BJ (cell line): ENCODE measurements at regions not wholly inside any gene's neighbourhood (a gene's known extent, or its start where the extent isn't known, plus 50 kb on each side); places are given as distances from the start of the nearest gene placed in this dataset.

Experiments
- CTCF ChIA-PET: fragments of 350-600 bp; formaldehyde crosslinking; extraction: SDS; loops from one replicate; lab custom pipeline; 2021; ENCODE audit warnings: antibody characterized with exemption, inconsistent platforms; lab: Yijun Ruan, JAX
- POLR2A ChIA-PET: fragments of 300-600 bp; sonication (Branson Sonifier 250); formaldehyde crosslinking; extraction: SDS; loops from one replicate; lab custom pipeline; 2021; ENCODE audit warnings: antibody characterized with exemption; lab: Charles Lee
- DNase-seq: peaks from one replicate; pipeline ENCODE4 v3.0.0-alpha.2; 2011; ENCODE audit warnings: low read depth
- H3K27me3 ChIP-seq: 2 replicates; pipeline ENCODE4 v1.6.0; 2011; ENCODE audit warnings: low read length; ENCODE audit not compliant: control insufficient read depth, insufficient read depth
- H3K36me3 ChIP-seq: 2 replicates; pipeline ENCODE4 v1.5.1; 2011; ENCODE audit warnings: low read length; ENCODE audit not compliant: control insufficient read depth, insufficient read depth
- H3K4me3 ChIP-seq: 2 replicates; pipeline ENCODE4 v1.5.1; 2011; ENCODE audit warnings: low read depth, mild to moderate bottlenecking, control low read depth, low read length
- TF ChIP-seq, protein P1 (sequence below): IDR thresholded peaks from 2 replicates; pipeline ENCODE4 v1.5.1; 2011; ENCODE audit warnings: low read depth, mild to moderate bottlenecking, control low read depth, inconsistent platforms, low read length, moderate library complexity; ENCODE audit not compliant: insufficient read depth

DNA sequence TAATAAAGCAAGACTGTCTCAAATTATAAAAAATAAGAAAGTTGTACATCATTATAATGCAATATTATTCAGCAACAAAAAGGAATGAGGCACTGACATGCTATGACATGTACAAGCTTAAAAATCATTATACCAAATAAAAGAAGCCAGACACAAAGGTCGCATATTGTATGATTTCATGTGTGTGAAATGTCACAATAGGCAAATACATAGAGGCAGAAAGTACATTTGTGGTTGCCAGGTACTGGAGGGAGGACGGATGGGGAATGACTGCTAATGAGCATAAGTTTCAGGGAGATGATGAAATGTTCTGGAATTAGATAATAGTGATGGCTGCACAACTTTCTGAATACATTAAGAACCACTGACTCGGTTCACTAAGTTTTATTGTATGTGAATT, 73.6 kb upstream of the NBPF3 start:
- TF ChIP-seq, protein P1, sequence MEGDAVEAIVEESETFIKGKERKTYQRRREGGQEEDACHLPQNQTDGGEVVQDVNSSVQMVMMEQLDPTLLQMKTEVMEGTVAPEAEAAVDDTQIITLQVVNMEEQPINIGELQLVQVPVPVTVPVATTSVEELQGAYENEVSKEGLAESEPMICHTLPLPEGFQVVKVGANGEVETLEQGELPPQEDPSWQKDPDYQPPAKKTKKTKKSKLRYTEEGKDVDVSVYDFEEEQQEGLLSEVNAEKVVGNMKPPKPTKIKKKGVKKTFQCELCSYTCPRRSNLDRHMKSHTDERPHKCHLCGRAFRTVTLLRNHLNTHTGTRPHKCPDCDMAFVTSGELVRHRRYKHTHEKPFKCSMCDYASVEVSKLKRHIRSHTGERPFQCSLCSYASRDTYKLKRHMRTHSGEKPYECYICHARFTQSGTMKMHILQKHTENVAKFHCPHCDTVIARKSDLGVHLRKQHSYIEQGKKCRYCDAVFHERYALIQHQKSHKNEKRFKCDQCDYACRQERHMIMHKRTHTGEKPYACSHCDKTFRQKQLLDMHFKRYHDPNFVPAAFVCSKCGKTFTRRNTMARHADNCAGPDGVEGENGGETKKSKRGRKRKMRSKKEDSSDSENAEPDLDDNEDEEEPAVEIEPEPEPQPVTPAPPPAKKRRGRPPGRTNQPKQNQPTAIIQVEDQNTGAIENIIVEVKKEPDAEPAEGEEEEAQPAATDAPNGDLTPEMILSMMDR, result no peak
- POLR2A ChIA-PET, result no interaction called here
- no peaks in the 10 kb centered on the region for H3K27me3 ChIP-seq
- no peak for DNase-seq
- no peak overlapping the region for H3K4me3 ChIP-seq
- H3K36me3 ChIP-seq, result no peaks in the 10 kb centered on the region
- CTCF ChIA-PET, result interaction anchor here (0.8 to 5.7 kb wide), 14 partner anchors 10 to 670 kb away, joined by 3 to 178 read pairs (median 4); no protein-coding TSS in a partner anchor

DNA sequence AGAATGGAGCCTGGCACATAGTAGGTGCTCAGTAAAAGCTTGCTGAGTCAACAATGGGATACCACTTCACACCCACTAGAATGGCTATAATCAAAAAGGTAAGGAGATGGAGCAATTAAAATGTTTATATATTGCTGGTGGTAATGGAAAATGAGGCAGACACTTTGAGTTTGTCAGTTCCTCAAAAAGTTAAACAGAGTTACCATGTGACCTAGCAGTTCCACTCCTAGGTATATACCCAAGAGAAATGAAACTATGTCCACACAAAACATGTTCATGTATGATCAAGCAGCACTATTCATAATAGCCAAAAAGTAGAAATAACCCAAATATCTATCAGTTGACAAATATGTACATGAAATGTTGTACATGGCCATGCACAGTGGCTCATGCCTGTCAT, 74.8 kb upstream of the ECE1 start:
- no peak overlapping the region for H3K4me3 ChIP-seq
- no peaks in the 10 kb centered on the region for H3K27me3 ChIP-seq
- no peak for DNase-seq
- no peaks in the 10 kb centered on the region for H3K36me3 ChIP-seq
- ChIA-PET CTCF (interaction anchor here (0.6 to 3.0 kb wide), 8 partner anchors 12 to 249 kb away, joined by 3 to 12 read pairs (median 4); no protein-coding TSS in a partner anchor), POLR2A (no interaction called here)
- TF ChIP-seq, protein P1, result no peak

DNA sequence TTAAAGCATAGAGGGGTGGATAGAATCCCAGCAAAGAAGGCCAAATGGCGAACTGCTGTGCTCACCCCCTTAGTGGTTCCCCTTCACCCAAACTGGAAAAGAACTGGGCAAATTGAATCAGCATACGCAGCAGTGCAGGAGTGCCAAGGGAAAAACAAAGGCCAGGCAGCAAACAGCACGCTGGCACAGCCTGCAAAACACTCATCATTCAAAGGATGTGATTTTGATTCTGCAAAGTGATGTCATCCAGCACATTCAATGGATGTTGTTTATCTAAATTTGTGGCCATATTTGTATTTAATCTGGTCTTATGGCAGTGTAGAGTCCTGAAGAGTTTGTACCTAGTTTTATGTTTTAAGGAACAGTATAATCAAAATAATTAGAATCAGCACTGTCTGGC, 71.8 kb upstream of the ECE1 start:
- POLR2A ChIA-PET, result no interaction called here
- TF ChIP-seq, protein P1, result no peak
- CTCF ChIA-PET, result interaction anchor here (2.0 to 2.4 kb wide), 2 partner anchors 107 to 130 kb away, joined by 7 to 13 read pairs; no protein-coding TSS in a partner anchor

DNA sequence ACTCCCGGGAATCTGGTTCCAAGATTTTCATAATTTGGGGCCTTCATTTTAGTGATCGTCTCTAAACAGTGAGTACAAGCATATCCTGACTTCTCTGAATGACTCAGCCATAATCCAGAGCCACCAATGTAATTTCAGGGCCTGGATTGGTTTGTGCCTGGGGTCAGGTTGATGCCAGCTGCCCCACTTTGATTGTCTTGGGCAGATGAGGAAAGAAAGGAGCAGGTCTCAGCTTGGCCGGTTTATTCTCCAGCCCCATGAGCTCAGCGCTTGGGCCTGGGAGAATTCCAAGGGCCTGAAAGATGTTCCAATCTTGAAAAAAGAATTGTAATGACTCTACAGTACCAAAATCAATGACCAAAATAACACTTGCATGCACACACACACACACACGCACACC, 71.2 kb upstream of the ECE1 start:
- ChIA-PET CTCF (interaction anchor here (1.0 to 2.4 kb wide), 3 partner anchors 9 to 129 kb away, joined by 3 to 13 read pairs (median 7); no protein-coding TSS in a partner anchor), POLR2A (no interaction called here)
- no peaks in the 10 kb centered on the region for H3K27me3 ChIP-seq
- DNase-seq, result no peak
- TF ChIP-seq, protein P1, result no peak
- H3K4me3 ChIP-seq, result no peak overlapping the region
- H3K36me3 ChIP-seq, result no peaks in the 10 kb centered on the region

More for the DNA sequence above, 71.8 kb upstream of the ECE1 start:
- no peaks in the 10 kb centered on the region for H3K36me3 ChIP-seq
- no peak for DNase-seq
- no peaks in the 10 kb centered on the region for H3K27me3 ChIP-seq
- H3K4me3 ChIP-seq, result no peak overlapping the region

DNA sequence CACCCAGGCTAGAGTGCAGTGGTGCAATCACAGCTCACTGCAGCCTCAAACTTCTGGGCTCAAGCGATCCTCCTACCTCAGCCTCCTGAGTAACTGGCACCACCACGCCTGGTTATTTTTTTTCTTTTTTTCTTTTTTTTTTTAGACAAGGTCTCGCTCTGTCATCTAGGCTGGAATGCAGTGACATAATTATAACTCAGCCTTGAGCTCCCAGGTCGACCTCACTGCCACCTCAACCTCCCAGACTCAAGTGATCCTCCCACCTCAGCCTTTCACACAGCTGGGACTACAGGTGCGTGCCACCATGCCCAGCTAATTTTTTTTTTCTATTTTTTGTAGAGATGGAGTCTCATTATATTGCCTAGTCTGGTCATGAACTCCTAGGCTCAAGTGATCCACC, 66.9 kb upstream of the ECE1 start:
- Histone ChIP-seq H3K27me3 (no peaks in the 10 kb centered on the region), H3K4me3 (no peak overlapping the region), H3K36me3 (no peaks in the 10 kb centered on the region)
- ChIA-PET CTCF (interaction anchor here (0.7 to 3.3 kb wide), 4 partner anchors 11 to 126 kb away, joined by 3 to 15 read pairs (median 4); no protein-coding TSS in a partner anchor), POLR2A (interaction anchor here (0.6 kb wide), 1 partner anchor 36 kb away, joined by 7 read pairs; no protein-coding TSS in a partner anchor)
- DNase-seq, result no peak
- TF ChIP-seq, protein P1, result no peak
